Keratinocyte (primary cell): ENCODE measurements at regions not wholly inside any gene's neighbourhood (a gene's known extent, or its start where the extent isn't known, plus 50 kb on each side); places are given as distances from the start of the nearest gene placed in this dataset.

ENCODE experiments used
- DNase-seq: peaks from one replicate; pipeline ENCODE4 v3.0.0-alpha.2; 2011; ENCODE audit warnings: low read depth, missing footprints, low spot score
- FAIRE-seq: peaks from 2 replicates; lab custom pipeline; 2011; peaks lifted over from hg19 to GRCh38; lab: Jason Lieb, UNC
- H2AFZ ChIP-seq: 2 replicates; pipeline ENCODE4 v1.6.0; 2012; ENCODE audit warnings: low read length, control low read depth, inconsistent platforms; ENCODE audit not compliant: control insufficient read depth
- H3K27ac ChIP-seq: 2 replicates; pipeline ENCODE4 v1.5.1; 2011; ENCODE audit warnings: low read length; ENCODE audit not compliant: control insufficient read depth, insufficient read depth
- H3K27me3 ChIP-seq: 3 replicates; pipeline ENCODE4 v1.6.0; 2011; ENCODE audit warnings: low read length; ENCODE audit not compliant: control insufficient read depth, insufficient read depth; ENCODE audit errors: extremely low read depth
- H3K36me3 ChIP-seq, 2 experiments: 2 replicates in 1 of 2; 3 replicates in 1 of 2; pipeline ENCODE4 v1.5.1; 2011; ENCODE audit warnings: low read length in 2 of 2, mild to moderate bottlenecking in 1 of 2; ENCODE audit not compliant: control insufficient read depth in 2 of 2, insufficient read depth in 2 of 2; ENCODE audit errors: extremely low read depth in 1 of 2
- H3K4me1 ChIP-seq: 3 replicates; pipeline ENCODE4 v1.5.1; 2011; ENCODE audit warnings: low read length; ENCODE audit not compliant: control insufficient read depth, insufficient read depth; ENCODE audit errors: extremely low read depth
- H3K4me2 ChIP-seq: 3 replicates; pipeline ENCODE4 v1.6.0; 2011; ENCODE audit warnings: low read depth, low read length; ENCODE audit not compliant: control insufficient read depth, insufficient read depth; ENCODE audit errors: extremely low read depth
- H3K4me3 ChIP-seq, 3 experiments: fragments of 200-600 bp in 1 of 3; sonication (generic) in 1 of 3; 2 replicates in 2 of 3; 3 replicates in 1 of 3; pipeline ENCODE4 v1.5.1; 2011 to 2016; ENCODE audit warnings: low read length in 3 of 3, mild to moderate bottlenecking in 3 of 3, control low read depth in 2 of 3, inconsistent platforms in 1 of 3, low read depth in 1 of 3, mixed read lengths in 1 of 3, mixed run types in 1 of 3, moderate library complexity in 1 of 3; ENCODE audit not compliant: control insufficient read depth in 2 of 3, insufficient read depth in 2 of 3; ENCODE audit errors: extremely low read depth in 1 of 3
- H3K79me2 ChIP-seq: 2 replicates; pipeline ENCODE4 v1.6.0; 2012; ENCODE audit warnings: low read length; ENCODE audit not compliant: control insufficient read depth, insufficient read depth
- H3K9ac ChIP-seq: 3 replicates; pipeline ENCODE4 v1.6.0; 2011; ENCODE audit warnings: low read length; ENCODE audit not compliant: control insufficient read depth, insufficient read depth; ENCODE audit errors: extremely low read depth
- H3K9me1 ChIP-seq: 3 replicates; pipeline ENCODE4 v1.6.0; 2011; ENCODE audit warnings: low read length; ENCODE audit not compliant: control insufficient read depth, insufficient read depth; ENCODE audit errors: extremely low read depth
- H3K9me3 ChIP-seq: 2 replicates; pipeline ENCODE4 v1.5.1; 2012; ENCODE audit warnings: low read depth, low read length; ENCODE audit not compliant: control insufficient read depth
- H4K20me1 ChIP-seq: 3 replicates; pipeline ENCODE4 v1.6.0; 2011; ENCODE audit warnings: low read length; ENCODE audit not compliant: control insufficient read depth, insufficient read depth; ENCODE audit errors: extremely low read depth
- CTCF ChIP-seq, 3 experiments: IDR thresholded peaks in 1 of 3; conservative IDR thresholded peaks in 1 of 3; optimal IDR thresholded peaks in 1 of 3; 2 replicates in 2 of 3; 3 replicates in 1 of 3; pipeline versions ENCODE3 to v1.5.1; 2011; ENCODE audit warnings: low read length in 3 of 3, mild to moderate bottlenecking in 3 of 3, moderate library complexity in 2 of 3, control low read depth in 1 of 3, inconsistent platforms in 1 of 3; ENCODE audit not compliant: insufficient read depth in 2 of 3; ENCODE audit errors: extremely low read depth in 1 of 3
- EZH2 ChIP-seq: IDR thresholded peaks from one replicate; pipeline ENCODE4 v1.6.1; 2012; ENCODE audit warnings: inconsistent platforms, mild to moderate bottlenecking, low read length, moderate library complexity
- dilution Hi-C: fragments of 300-500 bp; cut with MboI; formaldehyde crosslinking; loops from one replicate; pipeline ENCODE4 v1.7.0; 2020; ENCODE audit warnings: low sequenced_read_pairs; ENCODE audit not compliant: extremely low pct_ligation_motif_present

GRCh38 chr1:208747979-208748378 is 503.8 kb upstream of the PLXNA2 start:
- H3K4me3 ChIP-seq: no peak overlapping the region
- no peak for DNase-seq
- H2AFZ ChIP-seq: no peak overlapping the region
- H3K4me1 ChIP-seq: no peaks in the 10 kb centered on the region
- no peaks in the 10 kb centered on the region for H3K9me1 ChIP-seq
- H3K27ac ChIP-seq: no peak overlapping the region
- H4K20me1 ChIP-seq: no peaks in the 10 kb centered on the region
- H3K79me2 ChIP-seq: no peaks in the 10 kb centered on the region
- no peak overlapping the region for H3K9ac ChIP-seq
- H3K9me3 ChIP-seq: no peaks in the 10 kb centered on the region
- no peak for TF ChIP-seq EZH2
- TF ChIP-seq CTCF (optimal IDR thresholded peaks at IDR 0.05 in 1 of 3, IDR thresholded peaks at IDR 0.05 in 1 of 3, conservative IDR thresholded peaks at IDR 0.05 in 1 of 3; ENCODE audit: extremely low read depth in 1 of 3, insufficient read depth in 2 of 3, low read length in 3 of 3): no peak
- H3K27me3 ChIP-seq: peaks cover 11% of the 10 kb centered on the region
- no peaks in the 10 kb centered on the region for H3K36me3 ChIP-seq
- H3K4me2 ChIP-seq: no peak overlapping the region
- dilution Hi-C loops: no loop called here
- FAIRE-seq: no peak

GRCh38 chr1:208748387-208749165 is 504.4 kb upstream of the PLXNA2 start:
- H3K4me2 ChIP-seq: no peak overlapping the region
- H2AFZ ChIP-seq: no peak overlapping the region
- no peak overlapping the region for H3K9ac ChIP-seq
- no peaks in the 10 kb centered on the region for H3K9me3 ChIP-seq
- TF ChIP-seq CTCF (optimal IDR thresholded peaks at IDR 0.05 in 1 of 3, IDR thresholded peaks at IDR 0.05 in 1 of 3, conservative IDR thresholded peaks at IDR 0.05 in 1 of 3; ENCODE audit: extremely low read depth in 1 of 3, insufficient read depth in 2 of 3, low read length in 3 of 3): no peak
- no peak for TF ChIP-seq EZH2
- DNase-seq (no peak), FAIRE-seq (no peak)
- H3K4me3 ChIP-seq: no peak overlapping the region
- H3K36me3 ChIP-seq: no peaks in the 10 kb centered on the region
- H4K20me1 ChIP-seq: no peaks in the 10 kb centered on the region
- dilution Hi-C loops: no loop called here
- H3K4me1 ChIP-seq: no peaks in the 10 kb centered on the region
- H3K79me2 ChIP-seq: no peaks in the 10 kb centered on the region
- no peaks in the 10 kb centered on the region for H3K9me1 ChIP-seq
- peaks cover 11% of the 10 kb centered on the region for H3K27me3 ChIP-seq
- H3K27ac ChIP-seq: no peak overlapping the region
